Neural cell (in vitro differentiated cells): ENCODE measurements at regions not wholly inside any gene's neighbourhood (a gene's known extent, or its start where the extent isn't known, plus 50 kb on each side); places are given as distances from the start of the nearest gene placed in this dataset.

Experiments
- H2AFZ ChIP-seq: fragments of 200-600, 300-800 bp; sonication (generic), shearing (Covaris generic); 2 replicates; pipeline ENCODE4 v1.6.0; 2014; ENCODE audit warnings: low read depth, mild to moderate bottlenecking, antibody characterized with exemption, low read length, moderate library complexity
- H3F3A ChIP-seq: fragments of 200-600 bp; shearing (Covaris generic); 2 replicates; pipeline ENCODE4 v1.6.1; 2016; ENCODE audit warnings: mild to moderate bottlenecking, moderate library complexity, mixed read lengths, antibody characterized with exemption, low read length; ENCODE audit not compliant: insufficient read depth, poor library complexity, severe bottlenecking
- H3K27ac ChIP-seq: fragments of 200-600, 300-800 bp; sonication (generic), shearing (Covaris generic); 2 replicates; pipeline ENCODE4 v1.5.1; 2014; ENCODE audit warnings: mild to moderate bottlenecking, low read length, moderate library complexity
- H3K27me3 ChIP-seq: fragments of 300-800, 200-600 bp; sonication (generic), shearing (Covaris generic); 2 replicates; pipeline ENCODE4 v1.6.0; 2014; ENCODE audit warnings: mild to moderate bottlenecking, low read depth, low read length, moderate library complexity; ENCODE audit not compliant: insufficient read depth
- H3K36me3 ChIP-seq: fragments of 300-800, 200-600 bp; sonication (generic), shearing (Covaris generic); 2 replicates; pipeline ENCODE4 v1.5.1; 2014; ENCODE audit warnings: mild to moderate bottlenecking, antibody characterized with exemption, low read length, moderate library complexity; ENCODE audit not compliant: insufficient read depth
- H3K4me2 ChIP-seq: fragments of 300-800, 200-600 bp; sonication (generic), shearing (Covaris generic); 2 replicates; pipeline ENCODE4 v1.6.0; 2014; ENCODE audit warnings: mild to moderate bottlenecking, low read length
- H3K4me3 ChIP-seq: fragments of 300-800, 200-600 bp; sonication (generic), shearing (Covaris generic); 2 replicates; pipeline ENCODE4 v1.5.1; 2014; ENCODE audit warnings: mild to moderate bottlenecking, low read length, moderate library complexity
- H3K79me2 ChIP-seq: fragments of 200-600 bp; shearing (Covaris generic); replicated peaks from 2 replicates; pipeline ENCODE4 v1.6.0; 2014; ENCODE audit warnings: mild to moderate bottlenecking, low read length, moderate library complexity; ENCODE audit not compliant: insufficient read depth
- H3K9ac ChIP-seq: fragments of 300-800, 200-600 bp; sonication (generic), shearing (Covaris generic); 2 replicates; pipeline ENCODE4 v1.6.1; 2016; ENCODE audit warnings: mild to moderate bottlenecking, low read length, mixed read lengths
- H3K9me2 ChIP-seq: fragments of 200-600 bp; shearing (Covaris generic); 2 replicates; pipeline ENCODE4 v1.6.1; 2016; ENCODE audit warnings: mild to moderate bottlenecking, low read length, mixed read lengths; ENCODE audit not compliant: insufficient read depth
- H3K9me3 ChIP-seq: fragments of 200-600, 300-800 bp; sonication (generic), shearing (Covaris generic); 2 replicates; pipeline ENCODE4 v1.6.1; 2016; ENCODE audit warnings: mild to moderate bottlenecking, mixed run types, low read length, moderate library complexity, mixed read lengths
- H4K20me1 ChIP-seq: fragments of 200-600 bp; shearing (Covaris generic); 2 replicates; pipeline ENCODE4 v1.6.1; 2016; ENCODE audit warnings: mild to moderate bottlenecking, mixed run types; ENCODE audit not compliant: insufficient read depth
- EP300 ChIP-seq: fragments of 450-650 bp; conservative IDR thresholded peaks from 2 replicates; pipeline ENCODE4 v1.6.1; 2014; ENCODE audit warnings: antibody characterized with exemption, mild to moderate bottlenecking, moderate library complexity; ENCODE audit not compliant: poor library complexity, severe bottlenecking
- EZH2 ChIP-seq: fragments of 200-600, 300-800 bp; shearing (Covaris generic), sonication (generic); IDR thresholded peaks from 2 replicates; pipeline ENCODE4 v1.6.1; 2014; ENCODE audit warnings: antibody characterized with exemption, low read length, borderline replicate concordance, mild to moderate bottlenecking; ENCODE audit not compliant: insufficient read depth, poor library complexity, severe bottlenecking
- MXI1 ChIP-seq: fragments of 450-650 bp; conservative IDR thresholded peaks from 2 replicates; pipeline ENCODE4 v1.6.1; 2014; ENCODE audit warnings: antibody characterized with exemption, mild to moderate bottlenecking; ENCODE audit not compliant: poor library complexity, severe bottlenecking
- POLR2AphosphoS5 ChIP-seq: IDR thresholded peaks from 2 replicates; pipeline ENCODE4 v1.6.1; 2012
- RAD21 ChIP-seq: fragments of 450-650 bp; conservative IDR thresholded peaks from 2 replicates; pipeline ENCODE4 v1.6.1; 2014; ENCODE audit warnings: antibody characterized with exemption, mild to moderate bottlenecking, moderate library complexity
- SMC3 ChIP-seq: fragments of 450-650 bp; conservative IDR thresholded peaks from 2 replicates; pipeline ENCODE4 v1.6.1; 2014; ENCODE audit warnings: antibody characterized with exemption, mild to moderate bottlenecking, moderate library complexity; ENCODE audit not compliant: poor library complexity
- TAF1 ChIP-seq: IDR thresholded peaks from 2 replicates; pipeline ENCODE4 v1.6.1; 2012; ENCODE audit warnings: low read depth
- TF ChIP-seq, protein P1 (sequence below): fragments of 450-650 bp; IDR thresholded peaks from 2 replicates; pipeline ENCODE4 v1.5.1; 2014; ENCODE audit warnings: antibody characterized with exemption, mild to moderate bottlenecking, moderate library complexity; ENCODE audit not compliant: poor library complexity, severe bottlenecking
- TF ChIP-seq, protein P2 (sequence below): IDR thresholded peaks from 2 replicates; pipeline ENCODE4 v1.6.1; 2012; ENCODE audit warnings: borderline replicate concordance

DNA sequence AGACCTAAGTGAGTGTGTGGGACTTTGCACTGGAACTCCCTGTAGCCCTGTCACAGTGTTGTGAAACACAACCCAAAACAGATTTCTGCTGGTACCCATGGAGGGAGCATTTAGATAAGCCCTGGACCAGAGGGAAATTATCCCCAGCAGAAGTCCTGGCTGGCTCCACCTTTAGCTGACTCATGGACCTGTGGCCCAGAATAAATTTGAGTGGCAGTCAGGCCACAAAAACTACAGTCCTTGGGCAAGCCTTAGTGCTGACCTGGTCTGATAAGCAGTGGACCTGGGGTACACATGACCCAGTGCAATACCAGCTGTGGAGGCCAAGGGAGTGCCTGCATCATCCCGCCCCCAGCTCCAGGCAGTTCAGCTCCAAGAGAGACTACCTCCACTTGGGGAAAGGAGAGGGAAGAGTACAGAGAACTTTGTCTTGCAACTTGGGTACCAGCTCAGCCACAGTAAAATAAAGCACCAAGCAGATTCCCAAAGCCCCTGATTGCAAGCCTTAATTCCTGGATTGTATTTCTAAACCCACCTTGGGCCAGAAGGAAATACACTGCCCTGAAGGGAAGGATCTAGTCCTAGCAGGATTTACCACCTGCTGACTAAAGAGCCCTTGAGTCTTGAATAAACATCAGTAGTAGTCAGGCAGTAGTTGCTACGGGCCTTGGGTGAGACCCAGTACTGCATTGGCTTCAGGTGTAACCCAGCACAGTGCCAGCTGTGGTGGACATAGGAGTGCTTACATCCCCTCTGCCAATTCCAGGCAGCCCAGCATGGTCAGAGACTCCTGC is 140.4 kb upstream of the COL21A1 start:
- Histone ChIP-seq H4K20me1 (no peaks in the 10 kb centered on the region), H3K36me3 (no peaks in the 10 kb centered on the region), H2AFZ (no peak overlapping the region), H3K27ac (no peak overlapping the region), H3K79me2 (no peaks in the 10 kb centered on the region), H3F3A (no peaks in the 10 kb centered on the region), H3K9me3 (no peaks in the 10 kb centered on the region), H3K4me2 (no peak overlapping the region), H3K4me3 (no peak overlapping the region), H3K9ac (no peak overlapping the region), H3K27me3 (no peaks in the 10 kb centered on the region), H3K9me2 (no peaks in the 10 kb centered on the region)
- TF ChIP-seq RAD21 (no peak), MXI1 (no peak), POLR2AphosphoS5 (no peak), EZH2 (no peak), SMC3 (no peak), EP300 (no peak), TAF1 (no peak)
- TF ChIP-seq, protein P1, sequence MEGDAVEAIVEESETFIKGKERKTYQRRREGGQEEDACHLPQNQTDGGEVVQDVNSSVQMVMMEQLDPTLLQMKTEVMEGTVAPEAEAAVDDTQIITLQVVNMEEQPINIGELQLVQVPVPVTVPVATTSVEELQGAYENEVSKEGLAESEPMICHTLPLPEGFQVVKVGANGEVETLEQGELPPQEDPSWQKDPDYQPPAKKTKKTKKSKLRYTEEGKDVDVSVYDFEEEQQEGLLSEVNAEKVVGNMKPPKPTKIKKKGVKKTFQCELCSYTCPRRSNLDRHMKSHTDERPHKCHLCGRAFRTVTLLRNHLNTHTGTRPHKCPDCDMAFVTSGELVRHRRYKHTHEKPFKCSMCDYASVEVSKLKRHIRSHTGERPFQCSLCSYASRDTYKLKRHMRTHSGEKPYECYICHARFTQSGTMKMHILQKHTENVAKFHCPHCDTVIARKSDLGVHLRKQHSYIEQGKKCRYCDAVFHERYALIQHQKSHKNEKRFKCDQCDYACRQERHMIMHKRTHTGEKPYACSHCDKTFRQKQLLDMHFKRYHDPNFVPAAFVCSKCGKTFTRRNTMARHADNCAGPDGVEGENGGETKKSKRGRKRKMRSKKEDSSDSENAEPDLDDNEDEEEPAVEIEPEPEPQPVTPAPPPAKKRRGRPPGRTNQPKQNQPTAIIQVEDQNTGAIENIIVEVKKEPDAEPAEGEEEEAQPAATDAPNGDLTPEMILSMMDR, result no peak
- TF ChIP-seq, protein P2, sequence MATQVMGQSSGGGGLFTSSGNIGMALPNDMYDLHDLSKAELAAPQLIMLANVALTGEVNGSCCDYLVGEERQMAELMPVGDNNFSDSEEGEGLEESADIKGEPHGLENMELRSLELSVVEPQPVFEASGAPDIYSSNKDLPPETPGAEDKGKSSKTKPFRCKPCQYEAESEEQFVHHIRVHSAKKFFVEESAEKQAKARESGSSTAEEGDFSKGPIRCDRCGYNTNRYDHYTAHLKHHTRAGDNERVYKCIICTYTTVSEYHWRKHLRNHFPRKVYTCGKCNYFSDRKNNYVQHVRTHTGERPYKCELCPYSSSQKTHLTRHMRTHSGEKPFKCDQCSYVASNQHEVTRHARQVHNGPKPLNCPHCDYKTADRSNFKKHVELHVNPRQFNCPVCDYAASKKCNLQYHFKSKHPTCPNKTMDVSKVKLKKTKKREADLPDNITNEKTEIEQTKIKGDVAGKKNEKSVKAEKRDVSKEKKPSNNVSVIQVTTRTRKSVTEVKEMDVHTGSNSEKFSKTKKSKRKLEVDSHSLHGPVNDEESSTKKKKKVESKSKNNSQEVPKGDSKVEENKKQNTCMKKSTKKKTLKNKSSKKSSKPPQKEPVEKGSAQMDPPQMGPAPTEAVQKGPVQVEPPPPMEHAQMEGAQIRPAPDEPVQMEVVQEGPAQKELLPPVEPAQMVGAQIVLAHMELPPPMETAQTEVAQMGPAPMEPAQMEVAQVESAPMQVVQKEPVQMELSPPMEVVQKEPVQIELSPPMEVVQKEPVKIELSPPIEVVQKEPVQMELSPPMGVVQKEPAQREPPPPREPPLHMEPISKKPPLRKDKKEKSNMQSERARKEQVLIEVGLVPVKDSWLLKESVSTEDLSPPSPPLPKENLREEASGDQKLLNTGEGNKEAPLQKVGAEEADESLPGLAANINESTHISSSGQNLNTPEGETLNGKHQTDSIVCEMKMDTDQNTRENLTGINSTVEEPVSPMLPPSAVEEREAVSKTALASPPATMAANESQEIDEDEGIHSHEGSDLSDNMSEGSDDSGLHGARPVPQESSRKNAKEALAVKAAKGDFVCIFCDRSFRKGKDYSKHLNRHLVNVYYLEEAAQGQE, result no peak

DNA sequence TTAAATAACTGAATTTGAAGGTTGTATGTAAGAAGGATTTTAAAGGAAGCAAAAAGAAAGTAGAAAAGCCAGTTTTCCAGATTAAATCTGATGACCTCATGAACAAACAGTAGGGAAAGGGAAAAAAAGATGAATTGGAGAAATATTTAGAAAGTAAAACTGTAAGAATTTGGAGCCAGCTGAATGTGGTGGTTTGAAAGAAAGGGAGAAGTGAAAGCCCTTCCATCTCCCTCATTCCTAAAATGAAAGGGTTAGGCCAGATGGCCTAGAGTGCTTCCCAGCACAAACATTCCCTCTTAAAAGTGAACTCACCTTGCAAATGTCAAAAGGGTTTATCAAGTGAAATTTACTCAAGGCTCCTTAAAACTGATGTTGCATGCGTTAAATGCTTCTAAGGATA is 139.3 kb upstream of the COL21A1 start:
- no peaks in the 10 kb centered on the region for H3K36me3 ChIP-seq
- no peaks in the 10 kb centered on the region for H3K9me3 ChIP-seq
- no peak overlapping the region for H3K4me3 ChIP-seq
- no peaks in the 10 kb centered on the region for H4K20me1 ChIP-seq
- no peaks in the 10 kb centered on the region for H3K27me3 ChIP-seq
- H3F3A ChIP-seq, result no peaks in the 10 kb centered on the region
- H2AFZ ChIP-seq, result no peak overlapping the region
- H3K9ac ChIP-seq, result no peak overlapping the region
- H3K4me2 ChIP-seq, result no peak overlapping the region
- no peak overlapping the region for H3K27ac ChIP-seq
- no peaks in the 10 kb centered on the region for H3K79me2 ChIP-seq
- H3K9me2 ChIP-seq, result no peaks in the 10 kb centered on the region
- TF ChIP-seq POLR2AphosphoS5 (no peak), MXI1 (no peak), EZH2 (no peak), SMC3 (no peak), RAD21 (no peak), EP300 (no peak), TAF1 (no peak)
- TF ChIP-seq, protein P1, result no peak
- TF ChIP-seq, protein P2, result no peak
